ENCODE measurements at regions not wholly inside any gene's neighbourhood (a gene's known extent, or its start where the extent isn't known, plus 50 kb on each side); places are given as distances from the start of the nearest gene placed in this dataset.

- H3K79me2 ChIP-seq (ENCODE audit: control insufficient read depth, insufficient read depth, low read length), result no peaks in the 10 kb centered on the region
- H3K27ac ChIP-seq (ENCODE audit: control insufficient read depth, insufficient read depth, low read length), result no peak overlapping the region
- dilution Hi-C loops (cut with MboI; ENCODE audit: extremely low pct_ligation_motif_present, low sequenced_read_pairs), result no loop called here
- no peaks in the 10 kb centered on the region for H3K9me3 ChIP-seq (ENCODE audit: control insufficient read depth, low read depth, low read length)
- no peak overlapping the region for H3K4me2 ChIP-seq (ENCODE audit: control insufficient read depth, extremely low read depth, insufficient read depth, low read depth, low read length)
- TF ChIP-seq, protein P1, sequence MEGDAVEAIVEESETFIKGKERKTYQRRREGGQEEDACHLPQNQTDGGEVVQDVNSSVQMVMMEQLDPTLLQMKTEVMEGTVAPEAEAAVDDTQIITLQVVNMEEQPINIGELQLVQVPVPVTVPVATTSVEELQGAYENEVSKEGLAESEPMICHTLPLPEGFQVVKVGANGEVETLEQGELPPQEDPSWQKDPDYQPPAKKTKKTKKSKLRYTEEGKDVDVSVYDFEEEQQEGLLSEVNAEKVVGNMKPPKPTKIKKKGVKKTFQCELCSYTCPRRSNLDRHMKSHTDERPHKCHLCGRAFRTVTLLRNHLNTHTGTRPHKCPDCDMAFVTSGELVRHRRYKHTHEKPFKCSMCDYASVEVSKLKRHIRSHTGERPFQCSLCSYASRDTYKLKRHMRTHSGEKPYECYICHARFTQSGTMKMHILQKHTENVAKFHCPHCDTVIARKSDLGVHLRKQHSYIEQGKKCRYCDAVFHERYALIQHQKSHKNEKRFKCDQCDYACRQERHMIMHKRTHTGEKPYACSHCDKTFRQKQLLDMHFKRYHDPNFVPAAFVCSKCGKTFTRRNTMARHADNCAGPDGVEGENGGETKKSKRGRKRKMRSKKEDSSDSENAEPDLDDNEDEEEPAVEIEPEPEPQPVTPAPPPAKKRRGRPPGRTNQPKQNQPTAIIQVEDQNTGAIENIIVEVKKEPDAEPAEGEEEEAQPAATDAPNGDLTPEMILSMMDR (optimal IDR thresholded peaks at IDR 0.05 in 1 of 3, IDR thresholded peaks at IDR 0.05 in 1 of 3, conservative IDR thresholded peaks at IDR 0.05 in 1 of 3; ENCODE audit: extremely low read depth in 1 of 3, insufficient read depth in 2 of 3, low read length in 3 of 3), result no peak
- TF ChIP-seq EZH2 (IDR thresholded peaks at IDR 0.05; ENCODE audit: low read length), result no peak
- H3K27me3 ChIP-seq (ENCODE audit: control insufficient read depth, extremely low read depth, insufficient read depth, low read length), result no peaks in the 10 kb centered on the region
- no peak overlapping the region for H3K4me3 ChIP-seq (ENCODE audit: control insufficient read depth in 2 of 3, extremely low read depth in 1 of 3, insufficient read depth in 2 of 3, low read depth in 1 of 3, low read length in 3 of 3)
- FAIRE-seq (no peak), DNase-seq (ENCODE audit: low read depth, low spot score) (no peak)
- no peaks in the 10 kb centered on the region for H3K9me1 ChIP-seq (ENCODE audit: control insufficient read depth, extremely low read depth, insufficient read depth, low read length)
- H3K9ac ChIP-seq (ENCODE audit: control insufficient read depth, extremely low read depth, insufficient read depth, low read length), result no peak overlapping the region
- H3K4me1 ChIP-seq (ENCODE audit: control insufficient read depth, extremely low read depth, insufficient read depth, low read length), result no peaks in the 10 kb centered on the region
- no peaks in the 10 kb centered on the region for H4K20me1 ChIP-seq (ENCODE audit: control insufficient read depth, extremely low read depth, insufficient read depth, low read length)
- H2AFZ ChIP-seq (ENCODE audit: control insufficient read depth, low read length), result no peak overlapping the region
- H3K36me3 ChIP-seq (ENCODE audit: control insufficient read depth in 2 of 2, extremely low read depth in 1 of 2, insufficient read depth in 2 of 2, low read length in 2 of 2), result no peaks in the 10 kb centered on the region
These were observed 123.6 kb upstream of the ALCAM start for GRCh38 chr3:105243076-105243475.

DNA sequence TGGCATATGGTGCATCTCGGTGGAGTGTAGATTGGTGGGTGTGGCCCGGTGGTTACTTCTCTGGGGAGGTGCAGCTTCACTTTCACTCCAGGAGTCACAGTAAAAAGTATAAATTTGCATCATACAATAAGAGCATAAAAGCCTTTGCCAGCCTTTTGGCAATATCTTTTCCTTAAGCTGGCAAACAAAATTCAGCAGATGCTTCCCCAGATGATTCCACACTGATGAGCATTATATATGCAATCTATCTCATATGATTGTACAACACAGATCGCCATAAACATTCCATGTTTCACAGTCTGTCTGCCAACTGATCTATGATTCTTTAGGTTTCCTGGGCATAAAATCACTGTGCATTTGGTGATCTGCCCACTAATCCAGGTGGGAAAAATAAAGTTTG lies 120.2 kb upstream of the ALCAM start:
- Histone ChIP-seq H2AFZ (ENCODE audit: control insufficient read depth, low read length) (no peak overlapping the region), H3K27me3 (ENCODE audit: control insufficient read depth, extremely low read depth, insufficient read depth, low read length) (no peaks in the 10 kb centered on the region), H3K4me2 (ENCODE audit: control insufficient read depth, extremely low read depth, insufficient read depth, low read depth, low read length) (no peak overlapping the region), H4K20me1 (ENCODE audit: control insufficient read depth, extremely low read depth, insufficient read depth, low read length) (no peaks in the 10 kb centered on the region), H3K9me3 (ENCODE audit: control insufficient read depth, low read depth, low read length) (no peaks in the 10 kb centered on the region), H3K79me2 (ENCODE audit: control insufficient read depth, insufficient read depth, low read length) (no peaks in the 10 kb centered on the region), H3K9me1 (ENCODE audit: control insufficient read depth, extremely low read depth, insufficient read depth, low read length) (no peaks in the 10 kb centered on the region), H3K27ac (ENCODE audit: control insufficient read depth, insufficient read depth, low read length) (no peak overlapping the region), H3K4me3 (ENCODE audit: control insufficient read depth in 2 of 3, extremely low read depth in 1 of 3, insufficient read depth in 2 of 3, low read depth in 1 of 3, low read length in 3 of 3) (no peak overlapping the region), H3K9ac (ENCODE audit: control insufficient read depth, extremely low read depth, insufficient read depth, low read length) (no peak overlapping the region), H3K4me1 (ENCODE audit: control insufficient read depth, extremely low read depth, insufficient read depth, low read length) (no peaks in the 10 kb centered on the region), H3K36me3 (ENCODE audit: control insufficient read depth in 2 of 2, extremely low read depth in 1 of 2, insufficient read depth in 2 of 2, low read length in 2 of 2) (no peaks in the 10 kb centered on the region)
- TF ChIP-seq EZH2 (IDR thresholded peaks at IDR 0.05; ENCODE audit: low read length), result no peak
- TF ChIP-seq, protein P1 (optimal IDR thresholded peaks at IDR 0.05 in 1 of 3, IDR thresholded peaks at IDR 0.05 in 1 of 3, conservative IDR thresholded peaks at IDR 0.05 in 1 of 3; ENCODE audit: extremely low read depth in 1 of 3, insufficient read depth in 2 of 3, low read length in 3 of 3), result no peak
- DNase-seq (ENCODE audit: low read depth, low spot score) (no peak), FAIRE-seq (no peak)
- dilution Hi-C loops (cut with MboI; ENCODE audit: extremely low pct_ligation_motif_present, low sequenced_read_pairs), result no loop called here
